Activated CD4-positive, alpha-beta memory T cell treated with anti-CD3 and anti-CD28 coated beads, Interleukin-2, amount 10 ng/mL, durations not matched to agents 7 days and 5 days (primary cell): ENCODE measurements at regions not wholly inside any gene's neighbourhood (a gene's known extent, or its start where the extent isn't known, plus 50 kb on each side); places are given as distances from the start of the nearest gene placed in this dataset.

Experiments used
- CTCF ChIA-PET: fragments of 350-600 bp; sonication (Branson Sonifier 250); formaldehyde crosslinking; loops from one replicate; lab custom pipeline; 2021; ENCODE audit warnings: antibody characterized with exemption, inconsistent platforms; lab: Charles Lee
- POLR2A ChIA-PET: fragments of 350-600 bp; sonication (Branson Sonifier 250); formaldehyde crosslinking; loops from one replicate; lab custom pipeline; 2021; ENCODE audit warnings: antibody characterized with exemption; lab: Charles Lee
- DNase-seq: peaks from one replicate; pipeline ENCODE4 v3.0.0-alpha.2; 2020
- H3K27ac Mint-ChIP-seq: one replicate; pipeline ENCODE4 v1.8.0; 2021; ENCODE audit warnings: mild to moderate bottlenecking, mixed read lengths
- H3K27me3 Mint-ChIP-seq: one replicate; pipeline ENCODE4 v1.8.0; 2021; ENCODE audit warnings: mixed read lengths
- H3K36me3 Mint-ChIP-seq: one replicate; pipeline ENCODE4 v1.8.0; 2021; ENCODE audit warnings: low read depth, mixed read lengths
- H3K4me1 Mint-ChIP-seq: one replicate; pipeline ENCODE4 v1.8.0; 2021; ENCODE audit warnings: mixed read lengths
- H3K4me3 Mint-ChIP-seq: one replicate; pipeline ENCODE4 v1.8.0; 2021; ENCODE audit warnings: mild to moderate bottlenecking, mixed read lengths
- H3K9me3 Mint-ChIP-seq: one replicate; pipeline ENCODE4 v1.8.0; 2021; ENCODE audit warnings: mixed read lengths

DNA sequence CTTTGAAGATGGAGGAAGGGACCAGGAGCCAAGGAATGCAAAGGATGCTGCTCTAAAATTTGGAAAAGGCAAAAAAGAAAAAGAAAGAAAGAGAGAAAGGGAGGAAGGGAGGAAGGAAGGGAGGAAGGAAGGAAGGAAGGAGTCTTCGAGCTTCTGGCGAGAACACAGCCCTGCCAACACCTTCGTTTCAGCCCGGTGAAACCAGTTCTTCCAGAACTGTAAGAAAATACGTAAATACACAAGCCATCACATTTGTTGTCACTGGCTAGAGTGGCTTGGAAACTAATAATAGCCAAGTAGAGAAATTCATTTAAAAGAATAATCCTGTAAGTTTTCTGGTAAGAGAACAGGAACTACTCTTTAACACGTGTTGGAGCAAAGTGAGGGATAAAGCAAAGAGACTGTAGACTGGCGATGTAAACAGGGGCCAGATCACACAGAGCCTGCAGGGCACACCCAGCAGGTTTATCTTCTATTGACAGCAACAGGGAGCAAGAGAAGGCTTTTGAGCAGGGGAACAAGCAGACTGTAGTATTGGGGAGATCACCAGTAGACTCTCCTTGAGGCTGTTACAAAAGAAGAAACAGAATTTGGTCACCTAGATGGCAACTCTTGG lies 188.7 kb upstream of the MPHOSPH6 start:
- H3K27ac Mint-ChIP-seq, result no peak overlapping the region
- no peak overlapping the region for H3K4me3 Mint-ChIP-seq
- POLR2A ChIA-PET, result no interaction called here
- no peaks in the 10 kb centered on the region for H3K9me3 Mint-ChIP-seq
- peaks cover 1% of the 10 kb centered on the region for H3K27me3 Mint-ChIP-seq
- H3K4me1 Mint-ChIP-seq, result no peaks in the 10 kb centered on the region
- DNase-seq, result no peak
- H3K36me3 Mint-ChIP-seq, result no peaks in the 10 kb centered on the region
- CTCF ChIA-PET, result no interaction called here

DNA sequence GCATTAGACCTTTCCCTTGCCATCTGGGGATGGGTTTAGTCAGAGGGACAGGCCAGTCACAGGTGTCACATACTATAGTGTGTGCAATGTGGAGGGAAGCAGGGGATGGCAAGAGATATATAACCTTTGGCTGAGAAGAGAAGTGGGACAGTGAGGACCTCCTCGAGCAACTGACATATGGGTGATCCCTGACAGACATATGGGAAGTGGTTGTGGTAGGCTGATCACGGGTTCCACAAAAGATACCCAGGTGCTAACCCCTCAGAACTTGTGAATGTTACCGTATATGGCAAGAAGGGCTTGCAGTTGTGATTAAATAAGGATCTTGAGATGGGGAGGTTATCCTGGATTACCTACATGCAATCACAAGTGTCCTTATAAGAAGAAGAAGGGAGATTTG lies 188.1 kb upstream of the MPHOSPH6 start:
- H3K9me3 Mint-ChIP-seq, result no peaks in the 10 kb centered on the region
- H3K27ac Mint-ChIP-seq, result no peak overlapping the region
- H3K36me3 Mint-ChIP-seq, result no peaks in the 10 kb centered on the region
- H3K4me3 Mint-ChIP-seq, result no peak overlapping the region
- CTCF ChIA-PET, result no interaction called here
- H3K4me1 Mint-ChIP-seq, result no peaks in the 10 kb centered on the region
- DNase-seq, result no peak
- POLR2A ChIA-PET, result no interaction called here
- peaks cover 1% of the 10 kb centered on the region for H3K27me3 Mint-ChIP-seq

- DNase-seq, result no peak
- no peak overlapping the region for H3K4me3 Mint-ChIP-seq
- H3K27me3 Mint-ChIP-seq, result peaks cover 1% of the 10 kb centered on the region
- no peaks in the 10 kb centered on the region for H3K4me1 Mint-ChIP-seq
- ChIA-PET CTCF (no interaction called here), POLR2A (no interaction called here)
- H3K9me3 Mint-ChIP-seq, result no peaks in the 10 kb centered on the region
- H3K27ac Mint-ChIP-seq, result no peak overlapping the region
- H3K36me3 Mint-ChIP-seq, result no peaks in the 10 kb centered on the region
Observed at GRCh38 chr16:82357237-82357636, 187.2 kb upstream of the MPHOSPH6 start.

GRCh38 chr16:82350560-82350959 lies 180.5 kb upstream of the MPHOSPH6 start:
- H3K4me1 Mint-ChIP-seq, result no peaks in the 10 kb centered on the region
- H3K9me3 Mint-ChIP-seq, result no peaks in the 10 kb centered on the region
- CTCF ChIA-PET, result interaction anchor here (0.6 kb wide), 1 partner anchor 1607 kb away, joined by 5 read pairs; no protein-coding TSS in a partner anchor
- POLR2A ChIA-PET, result no interaction called here
- no peak overlapping the region for H3K27ac Mint-ChIP-seq
- no peaks in the 10 kb centered on the region for H3K36me3 Mint-ChIP-seq
- DNase-seq, result no peak
- no peak overlapping the region for H3K4me3 Mint-ChIP-seq
- H3K27me3 Mint-ChIP-seq, result peaks cover 3% of the 10 kb centered on the region

DNA sequence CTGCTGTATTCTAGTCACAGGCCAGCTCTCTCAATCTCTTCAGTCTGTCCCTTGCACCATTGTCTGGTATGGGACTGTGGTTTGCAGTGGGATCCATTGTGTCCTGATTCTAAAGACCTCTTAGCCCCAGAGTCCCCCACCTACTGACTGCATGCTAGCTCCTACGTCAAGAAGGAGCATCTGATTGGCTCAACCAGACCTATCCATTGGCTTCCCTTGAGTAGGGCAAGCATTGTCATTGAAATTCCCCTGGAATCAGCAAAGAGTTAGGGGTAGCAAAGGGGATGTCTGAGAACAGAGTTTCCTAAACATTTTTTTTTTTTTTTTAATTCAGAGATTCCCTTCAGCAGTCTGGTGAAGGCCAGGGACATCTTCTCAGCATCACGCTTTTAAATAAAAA lies 175.3 kb upstream of the MPHOSPH6 start:
- POLR2A ChIA-PET, result no interaction called here
- no peak for DNase-seq
- H3K27ac Mint-ChIP-seq, result no peak overlapping the region
- CTCF ChIA-PET, result interaction anchor here (1.9 kb wide), 1 partner anchor 81 kb away, joined by 10 read pairs; no protein-coding TSS in a partner anchor
- H3K4me1 Mint-ChIP-seq, result no peaks in the 10 kb centered on the region
- peaks cover 2% of the 10 kb centered on the region for H3K9me3 Mint-ChIP-seq
- H3K27me3 Mint-ChIP-seq, result peaks cover 2% of the 10 kb centered on the region
- no peaks in the 10 kb centered on the region for H3K36me3 Mint-ChIP-seq
- H3K4me3 Mint-ChIP-seq, result no peak overlapping the region

GRCh38 chr16:82344157-82344556 lies 174.1 kb upstream of the MPHOSPH6 start:
- H3K9me3 Mint-ChIP-seq, result peaks cover 2% of the 10 kb centered on the region
- H3K4me3 Mint-ChIP-seq, result no peak overlapping the region
- H3K27me3 Mint-ChIP-seq, result no peaks in the 10 kb centered on the region
- CTCF ChIA-PET, result interaction anchor here (1.9 kb wide), 1 partner anchor 80 kb away, joined by 10 read pairs; no protein-coding TSS in a partner anchor
- no peaks in the 10 kb centered on the region for H3K36me3 Mint-ChIP-seq
- no peak for DNase-seq
- no peak overlapping the region for H3K27ac Mint-ChIP-seq
- H3K4me1 Mint-ChIP-seq, result no peaks in the 10 kb centered on the region
- POLR2A ChIA-PET, result no interaction called here

GRCh38 chr16:82341146-82341669 lies 171.2 kb upstream of the MPHOSPH6 start:
- CTCF ChIA-PET, result no interaction called here
- no peak overlapping the region for H3K27ac Mint-ChIP-seq

DNA sequence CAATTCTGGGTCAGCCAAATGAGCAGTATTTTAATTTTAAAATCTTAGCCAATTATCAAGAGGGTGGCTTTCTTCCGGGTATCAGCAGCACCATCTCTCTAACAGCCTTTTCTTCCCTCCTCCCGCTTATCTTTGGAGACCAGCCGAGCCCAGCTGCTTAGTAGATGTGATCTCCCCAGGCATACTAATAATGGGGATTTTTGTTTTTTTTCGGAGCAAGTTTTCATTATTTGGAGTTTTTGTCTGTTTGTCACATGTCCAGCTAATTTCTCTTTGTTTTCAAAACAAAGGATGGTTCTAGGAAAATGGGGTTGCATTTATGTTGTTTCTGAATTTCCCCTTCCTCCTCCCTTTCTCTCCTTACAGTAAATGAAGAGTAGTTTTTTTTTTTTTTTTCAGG lies 170.5 kb upstream of the MPHOSPH6 start:
- CTCF ChIA-PET, result no interaction called here
- no peaks in the 10 kb centered on the region for H3K4me1 Mint-ChIP-seq

More at GRCh38 chr16:82341146-82341669, 171.2 kb upstream of the MPHOSPH6 start:
- no peak for DNase-seq
- no peaks in the 10 kb centered on the region for H3K27me3 Mint-ChIP-seq
- H3K36me3 Mint-ChIP-seq, result no peaks in the 10 kb centered on the region
- POLR2A ChIA-PET, result no interaction called here
- H3K9me3 Mint-ChIP-seq, result peaks cover 6% of the 10 kb centered on the region
- no peak overlapping the region for H3K4me3 Mint-ChIP-seq
- no peaks in the 10 kb centered on the region for H3K4me1 Mint-ChIP-seq

GRCh38 chr16:82337355-82337754 lies 167.3 kb upstream of the MPHOSPH6 start:
- H3K4me1 Mint-ChIP-seq, result no peaks in the 10 kb centered on the region
- peaks cover 2% of the 10 kb centered on the region for H3K27me3 Mint-ChIP-seq
- CTCF ChIA-PET, result no interaction called here
- no peaks in the 10 kb centered on the region for H3K36me3 Mint-ChIP-seq
- POLR2A ChIA-PET, result no interaction called here
- no peak for DNase-seq
- H3K9me3 Mint-ChIP-seq, result peaks cover 6% of the 10 kb centered on the region
- no peak overlapping the region for H3K27ac Mint-ChIP-seq
- H3K4me3 Mint-ChIP-seq, result no peak overlapping the region

More for the DNA sequence above, 170.5 kb upstream of the MPHOSPH6 start:
- no peak for DNase-seq
- POLR2A ChIA-PET, result no interaction called here
- Mint-ChIP-seq H3K27ac (no peak overlapping the region), H3K36me3 (no peaks in the 10 kb centered on the region), H3K27me3 (no peaks in the 10 kb centered on the region), H3K9me3 (peaks cover 6% of the 10 kb centered on the region), H3K4me3 (no peak overlapping the region)

DNA sequence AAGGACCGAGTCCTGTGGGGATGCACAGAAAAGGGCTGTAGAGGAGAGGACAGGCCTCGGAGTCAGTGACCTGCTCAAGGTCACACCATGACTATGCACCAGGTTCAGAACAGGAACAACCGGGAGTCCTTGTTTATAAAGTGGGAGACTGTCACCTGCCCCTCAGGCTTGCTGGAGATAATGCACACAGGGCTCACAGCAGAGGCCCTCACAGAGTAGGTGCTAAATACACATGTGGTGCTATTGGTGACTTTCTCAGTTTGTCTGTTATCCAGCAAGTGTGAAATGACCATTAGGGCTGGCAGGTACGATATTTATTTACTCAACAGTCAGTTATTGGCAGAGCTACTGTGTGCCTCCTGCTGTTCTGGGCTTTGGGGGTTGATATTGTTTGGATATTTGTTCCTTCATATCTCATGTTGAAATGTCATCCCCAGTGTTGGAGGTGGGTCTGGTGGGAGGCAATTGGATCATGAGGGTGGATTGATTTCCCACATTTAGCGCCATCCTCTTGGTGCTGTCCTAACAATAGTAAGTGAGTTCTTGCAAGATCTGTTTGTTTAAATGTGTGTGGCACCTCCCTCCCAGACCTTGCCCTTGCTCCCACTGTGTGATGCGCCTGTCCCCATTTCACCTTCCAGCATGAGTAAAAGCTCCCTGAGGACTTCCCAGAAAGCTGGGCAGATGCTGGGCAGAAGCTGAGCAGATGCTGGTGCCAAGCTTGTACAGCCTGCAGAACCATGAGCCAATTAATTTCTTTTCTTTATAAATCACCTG lies 162.1 kb upstream of the MPHOSPH6 start:
- Mint-ChIP-seq H3K27ac (no peak overlapping the region), H3K9me3 (peaks cover 2% of the 10 kb centered on the region), H3K27me3 (peaks cover 2% of the 10 kb centered on the region), H3K4me1 (no peaks in the 10 kb centered on the region), H3K4me3 (no peak overlapping the region), H3K36me3 (no peaks in the 10 kb centered on the region)
- no peak for DNase-seq
- CTCF ChIA-PET, result no interaction called here
- POLR2A ChIA-PET, result no interaction called here

GRCh38 chr16:82331397-82331796 lies 161.4 kb upstream of the MPHOSPH6 start:
- CTCF ChIA-PET, result no interaction called here
- H3K4me1 Mint-ChIP-seq, result no peaks in the 10 kb centered on the region
- H3K27ac Mint-ChIP-seq, result no peak overlapping the region
- no peak for DNase-seq
- H3K9me3 Mint-ChIP-seq, result no peaks in the 10 kb centered on the region
- H3K4me3 Mint-ChIP-seq, result no peak overlapping the region
- H3K27me3 Mint-ChIP-seq, result peaks cover 2% of the 10 kb centered on the region
- POLR2A ChIA-PET, result no interaction called here
- H3K36me3 Mint-ChIP-seq, result no peaks in the 10 kb centered on the region

DNA sequence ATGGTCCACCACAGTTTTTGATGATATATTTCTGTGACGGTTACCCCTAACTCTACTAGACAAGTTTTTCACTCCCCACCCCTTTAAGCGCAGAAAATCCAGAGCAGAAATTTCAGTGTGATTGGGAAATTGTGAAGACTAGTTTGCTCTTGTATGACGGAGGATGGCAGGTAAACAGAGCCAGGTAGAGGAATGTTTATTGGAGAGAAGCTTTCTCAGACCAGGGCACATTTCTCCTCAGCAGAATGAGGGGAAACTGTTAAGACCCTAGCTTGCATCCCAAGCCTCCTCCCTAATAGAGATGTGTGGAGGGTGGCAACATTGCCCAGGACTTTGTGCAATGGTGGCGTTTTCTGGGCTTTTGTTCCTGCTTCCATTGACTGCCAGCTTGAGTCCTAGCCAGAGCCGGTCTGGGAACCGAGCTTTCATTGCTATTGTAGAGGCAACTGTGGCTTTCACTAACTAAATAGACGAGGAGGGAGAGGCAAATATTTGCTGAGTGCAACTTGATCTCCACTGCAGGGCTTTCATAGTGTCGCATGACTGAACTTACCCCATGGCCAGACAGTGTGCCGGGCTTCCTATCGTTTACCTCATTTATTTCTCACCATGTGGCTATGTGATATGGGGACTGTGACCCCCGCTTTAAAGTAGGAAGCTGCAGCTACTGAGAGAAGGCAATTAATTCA lies 159.6 kb upstream of the MPHOSPH6 start:
- Mint-ChIP-seq H3K9me3 (no peaks in the 10 kb centered on the region), H3K4me1 (no peaks in the 10 kb centered on the region), H3K4me3 (no peak overlapping the region), H3K36me3 (no peaks in the 10 kb centered on the region), H3K27me3 (peaks cover 2% of the 10 kb centered on the region), H3K27ac (no peak overlapping the region)
- DNase-seq, result no peak
- ChIA-PET CTCF (no interaction called here), POLR2A (no interaction called here)

GRCh38 chr16:82328881-82329469 lies 159.0 kb upstream of the MPHOSPH6 start:
- Mint-ChIP-seq H3K4me1 (no peaks in the 10 kb centered on the region), H3K36me3 (no peaks in the 10 kb centered on the region), H3K9me3 (peaks cover 5% of the 10 kb centered on the region), H3K4me3 (no peak overlapping the region), H3K27me3 (no peaks in the 10 kb centered on the region), H3K27ac (no peak overlapping the region)
- DNase-seq, result no peak
- POLR2A ChIA-PET, result no interaction called here
- CTCF ChIA-PET, result no interaction called here
